Neural cell (in vitro differentiated cells): ENCODE measurements at regions not wholly inside any gene's neighbourhood (a gene's known extent, or its start where the extent isn't known, plus 50 kb on each side); places are given as distances from the start of the nearest gene placed in this dataset.

ENCODE experiments used
- H2AFZ ChIP-seq: fragments of 200-600, 300-800 bp; sonication (generic), shearing (Covaris generic); 2 replicates; pipeline ENCODE4 v1.6.0; 2014; ENCODE audit warnings: low read depth, mild to moderate bottlenecking, antibody characterized with exemption, low read length, moderate library complexity
- H3F3A ChIP-seq: fragments of 200-600 bp; shearing (Covaris generic); 2 replicates; pipeline ENCODE4 v1.6.1; 2016; ENCODE audit warnings: mild to moderate bottlenecking, moderate library complexity, mixed read lengths, antibody characterized with exemption, low read length; ENCODE audit not compliant: insufficient read depth, poor library complexity, severe bottlenecking
- H3K27ac ChIP-seq: fragments of 200-600, 300-800 bp; sonication (generic), shearing (Covaris generic); 2 replicates; pipeline ENCODE4 v1.5.1; 2014; ENCODE audit warnings: mild to moderate bottlenecking, low read length, moderate library complexity
- H3K27me3 ChIP-seq: fragments of 300-800, 200-600 bp; sonication (generic), shearing (Covaris generic); 2 replicates; pipeline ENCODE4 v1.6.0; 2014; ENCODE audit warnings: mild to moderate bottlenecking, low read depth, low read length, moderate library complexity; ENCODE audit not compliant: insufficient read depth
- H3K36me3 ChIP-seq: fragments of 300-800, 200-600 bp; sonication (generic), shearing (Covaris generic); 2 replicates; pipeline ENCODE4 v1.5.1; 2014; ENCODE audit warnings: mild to moderate bottlenecking, antibody characterized with exemption, low read length, moderate library complexity; ENCODE audit not compliant: insufficient read depth
- H3K4me2 ChIP-seq: fragments of 300-800, 200-600 bp; sonication (generic), shearing (Covaris generic); 2 replicates; pipeline ENCODE4 v1.6.0; 2014; ENCODE audit warnings: mild to moderate bottlenecking, low read length
- H3K4me3 ChIP-seq: fragments of 300-800, 200-600 bp; sonication (generic), shearing (Covaris generic); 2 replicates; pipeline ENCODE4 v1.5.1; 2014; ENCODE audit warnings: mild to moderate bottlenecking, low read length, moderate library complexity
- H3K79me2 ChIP-seq: fragments of 200-600 bp; shearing (Covaris generic); replicated peaks from 2 replicates; pipeline ENCODE4 v1.6.0; 2014; ENCODE audit warnings: mild to moderate bottlenecking, low read length, moderate library complexity; ENCODE audit not compliant: insufficient read depth
- H3K9ac ChIP-seq: fragments of 300-800, 200-600 bp; sonication (generic), shearing (Covaris generic); 2 replicates; pipeline ENCODE4 v1.6.1; 2016; ENCODE audit warnings: mild to moderate bottlenecking, low read length, mixed read lengths
- H3K9me2 ChIP-seq: fragments of 200-600 bp; shearing (Covaris generic); 2 replicates; pipeline ENCODE4 v1.6.1; 2016; ENCODE audit warnings: mild to moderate bottlenecking, low read length, mixed read lengths; ENCODE audit not compliant: insufficient read depth
- H3K9me3 ChIP-seq: fragments of 200-600, 300-800 bp; sonication (generic), shearing (Covaris generic); 2 replicates; pipeline ENCODE4 v1.6.1; 2016; ENCODE audit warnings: mild to moderate bottlenecking, mixed run types, low read length, moderate library complexity, mixed read lengths
- H4K20me1 ChIP-seq: fragments of 200-600 bp; shearing (Covaris generic); 2 replicates; pipeline ENCODE4 v1.6.1; 2016; ENCODE audit warnings: mild to moderate bottlenecking, mixed run types; ENCODE audit not compliant: insufficient read depth
- CTCF ChIP-seq: fragments of 450-650 bp; IDR thresholded peaks from 2 replicates; pipeline ENCODE4 v1.5.1; 2014; ENCODE audit warnings: antibody characterized with exemption, mild to moderate bottlenecking, moderate library complexity; ENCODE audit not compliant: poor library complexity, severe bottlenecking
- EP300 ChIP-seq: fragments of 450-650 bp; conservative IDR thresholded peaks from 2 replicates; pipeline ENCODE4 v1.6.1; 2014; ENCODE audit warnings: antibody characterized with exemption, mild to moderate bottlenecking, moderate library complexity; ENCODE audit not compliant: poor library complexity, severe bottlenecking
- EZH2 ChIP-seq: fragments of 200-600, 300-800 bp; shearing (Covaris generic), sonication (generic); IDR thresholded peaks from 2 replicates; pipeline ENCODE4 v1.6.1; 2014; ENCODE audit warnings: antibody characterized with exemption, low read length, borderline replicate concordance, mild to moderate bottlenecking; ENCODE audit not compliant: insufficient read depth, poor library complexity, severe bottlenecking
- MXI1 ChIP-seq: fragments of 450-650 bp; conservative IDR thresholded peaks from 2 replicates; pipeline ENCODE4 v1.6.1; 2014; ENCODE audit warnings: antibody characterized with exemption, mild to moderate bottlenecking; ENCODE audit not compliant: poor library complexity, severe bottlenecking
- POLR2AphosphoS5 ChIP-seq: IDR thresholded peaks from 2 replicates; pipeline ENCODE4 v1.6.1; 2012
- RAD21 ChIP-seq: fragments of 450-650 bp; conservative IDR thresholded peaks from 2 replicates; pipeline ENCODE4 v1.6.1; 2014; ENCODE audit warnings: antibody characterized with exemption, mild to moderate bottlenecking, moderate library complexity
- REST ChIP-seq: IDR thresholded peaks from 2 replicates; pipeline ENCODE4 v1.6.1; 2012; ENCODE audit warnings: borderline replicate concordance
- SMC3 ChIP-seq: fragments of 450-650 bp; conservative IDR thresholded peaks from 2 replicates; pipeline ENCODE4 v1.6.1; 2014; ENCODE audit warnings: antibody characterized with exemption, mild to moderate bottlenecking, moderate library complexity; ENCODE audit not compliant: poor library complexity
- TAF1 ChIP-seq: IDR thresholded peaks from 2 replicates; pipeline ENCODE4 v1.6.1; 2012; ENCODE audit warnings: low read depth

- H3K36me3 ChIP-seq, result no peaks in the 10 kb centered on the region
- H3K27me3 ChIP-seq, result no peaks in the 10 kb centered on the region
- TF ChIP-seq SMC3 (no peak), POLR2AphosphoS5 (no peak), CTCF (no peak), TAF1 (no peak), EP300 (no peak), EZH2 (no peak), REST (no peak), RAD21 (no peak), MXI1 (no peak)
These were observed 91.1 kb downstream of the P2RY10 start for GRCh38 chrX:79036157-79036880.

GRCh38 chrX:79065696-79066095 is 78.8 kb upstream of the GPR174 start:
- Histone ChIP-seq H3K79me2 (no peaks in the 10 kb centered on the region), H3K9me2 (no peaks in the 10 kb centered on the region), H3K4me3 (no peak overlapping the region), H3K9ac (no peak overlapping the region), H4K20me1 (no peaks in the 10 kb centered on the region), H3K27ac (no peak overlapping the region), H3K9me3 (no peaks in the 10 kb centered on the region), H3K36me3 (no peaks in the 10 kb centered on the region), H3K27me3 (no peaks in the 10 kb centered on the region), H3F3A (no peaks in the 10 kb centered on the region), H2AFZ (no peak overlapping the region), H3K4me2 (no peak overlapping the region)
- no peak for TF ChIP-seq REST

More at GRCh38 chrX:79036157-79036880, 91.1 kb downstream of the P2RY10 start:
- Histone ChIP-seq H3K27ac (no peak overlapping the region), H3K4me3 (no peak overlapping the region), H3K9me3 (no peaks in the 10 kb centered on the region), H2AFZ (no peak overlapping the region), H3K9ac (no peak overlapping the region), H3K4me2 (no peak overlapping the region), H3K9me2 (no peaks in the 10 kb centered on the region), H4K20me1 (no peaks in the 10 kb centered on the region), H3F3A (no peaks in the 10 kb centered on the region), H3K79me2 (no peaks in the 10 kb centered on the region)
